H1 (cell line): ENCODE measurements at regions not wholly inside any gene's neighbourhood (a gene's known extent, or its start where the extent isn't known, plus 50 kb on each side); places are given as distances from the start of the nearest gene placed in this dataset.

Experiments
- CTCF ChIA-PET: fragments of 300-600 bp; sonication (Branson Sonifier 250); formaldehyde crosslinking; loops from one replicate; lab custom pipeline; 2021; ENCODE audit not compliant: partially characterized antibody; lab: Charles Lee
- POLR2A ChIA-PET: fragments of 300-600 bp; sonication (Branson Sonifier 250); formaldehyde crosslinking; loops from one replicate; lab custom pipeline; 2021; ENCODE audit warnings: inconsistent platforms; ENCODE audit not compliant: partially characterized antibody; lab: Charles Lee
- DNase-seq, 2 experiments: peaks; one replicate each; pipeline versions ENCODE4 v3.0.0 to v3.0.0-alpha.2; 2010 to 2022; ENCODE audit warnings: low spot score in 2 of 2, low read depth in 1 of 2, mixed read lengths in 1 of 2
- FAIRE-seq: peaks from 2 replicates; lab custom pipeline; 2011; peaks lifted over from hg19 to GRCh38; lab: Jason Lieb, UNC
- H2AFZ ChIP-seq: 2 replicates; pipeline ENCODE4 v1.8.1; 2012; ENCODE audit warnings: low read length, inconsistent platforms
- H2AK5ac ChIP-seq: 2 replicates; pipeline ENCODE4 v1.6.1; 2013; ENCODE audit warnings: low read depth, low read length
- H2BK120ac ChIP-seq: replicated peaks from 2 replicates; pipeline ENCODE3; 2013; ENCODE audit warnings: low read depth, low read length, inconsistent platforms
- H2BK12ac ChIP-seq: 2 replicates; pipeline ENCODE4 v1.6.1; 2013; ENCODE audit warnings: low read depth, low read length
- H2BK15ac ChIP-seq: 2 replicates; pipeline ENCODE4 v1.6.1; 2013; ENCODE audit warnings: low read length
- H2BK20ac ChIP-seq: 2 replicates; pipeline ENCODE4 v1.6.1; 2013; ENCODE audit warnings: low read length
- H2BK5ac ChIP-seq: 2 replicates; pipeline ENCODE4 v1.6.1; 2013; ENCODE audit warnings: low read depth, low read length
- H3K14ac ChIP-seq: 2 replicates; pipeline ENCODE4 v1.6.1; 2013; ENCODE audit warnings: inconsistent platforms; ENCODE audit not compliant: insufficient read length
- H3K18ac ChIP-seq: 2 replicates; pipeline ENCODE4 v1.6.1; 2013; ENCODE audit warnings: low read length; ENCODE audit errors: extremely low read depth
- H3K23ac ChIP-seq: 2 replicates; pipeline ENCODE4 v1.6.1; 2013; ENCODE audit warnings: inconsistent platforms; ENCODE audit not compliant: insufficient read length
- H3K23me2 ChIP-seq: 2 replicates; pipeline ENCODE4 v1.6.1; 2013; ENCODE audit warnings: low read depth, low read length
- H3K27ac ChIP-seq: 2 replicates; pipeline ENCODE4 v1.6.1; 2011; ENCODE audit warnings: low read depth, low read length, inconsistent platforms
- H3K27me3 ChIP-seq, 4 experiments: replicated peaks in 1 of 4; 1 replicate in 1 of 4; 2 replicates in 3 of 4; pipeline versions ENCODE4 v1.6.1 to v1.8.1; 2011 to 2013; ENCODE audit warnings: low read length in 3 of 4, mild to moderate bottlenecking in 3 of 4, inconsistent platforms in 2 of 4, mixed read lengths in 2 of 4, moderate library complexity in 1 of 4; ENCODE audit not compliant: control insufficient read depth in 3 of 4, insufficient read depth in 3 of 4; ENCODE audit errors: extremely low read depth in 1 of 4
- H3K36me3 ChIP-seq, 4 experiments: 2 replicates each; pipeline versions ENCODE4 v1.6.1 to v1.8.1; 2011 to 2013; ENCODE audit warnings: mild to moderate bottlenecking in 4 of 4, low read length in 3 of 4, moderate library complexity in 2 of 4, control low read depth in 1 of 4, inconsistent platforms in 1 of 4; ENCODE audit not compliant: insufficient read depth in 4 of 4, control insufficient read depth in 2 of 4
- H3K4ac ChIP-seq: replicated peaks from 2 replicates; pipeline ENCODE3; 2013; ENCODE audit warnings: low read length, low read depth, mixed read lengths, inconsistent platforms; ENCODE audit not compliant: insufficient read length
- H3K4me1 ChIP-seq, 4 experiments: replicated peaks in 1 of 4; 1 replicate in 1 of 4; 2 replicates in 3 of 4; pipeline versions ENCODE4 v1.6.1 to v1.8.1; 2011 to 2013; ENCODE audit warnings: low read length in 3 of 4, inconsistent platforms in 2 of 4, mixed read lengths in 1 of 4; ENCODE audit not compliant: insufficient read depth in 4 of 4, control insufficient read depth in 3 of 4
- H3K4me2 ChIP-seq, 2 experiments: 2 replicates each; pipeline versions ENCODE4 v1.6.1 to v1.8.1; 2011 to 2013; ENCODE audit warnings: low read depth in 2 of 2, low read length in 2 of 2, control low read depth in 1 of 2, inconsistent platforms in 1 of 2, mild to moderate bottlenecking in 1 of 2; ENCODE audit not compliant: insufficient read depth in 1 of 2
- H3K4me3 ChIP-seq, 4 experiments: fragments of 200-600, 300-600 bp in 1 of 4; sonication (generic), shearing (Covaris generic), sonication (Bioruptor Twin) in 1 of 4; 2 replicates each; pipeline versions ENCODE4 v1.5.1 to v1.8.1; 2011 to 2016; ENCODE audit warnings: low read length in 4 of 4, low read depth in 3 of 4, control low read depth in 2 of 4, inconsistent platforms in 2 of 4, mild to moderate bottlenecking in 2 of 4, mixed read lengths in 1 of 4, moderate library complexity in 1 of 4; ENCODE audit not compliant: insufficient read depth in 2 of 4; ENCODE audit errors: extremely low read depth in 1 of 4
- H3K56ac ChIP-seq: replicated peaks from 2 replicates; pipeline ENCODE3; 2013; ENCODE audit warnings: low read depth, mild to moderate bottlenecking, mixed read lengths, low read length, inconsistent platforms; ENCODE audit not compliant: insufficient read length
- H3K79me1 ChIP-seq: 2 replicates; pipeline ENCODE4 v1.6.1; 2013; ENCODE audit warnings: low read depth, low read length, control low read depth
- H3K79me2 ChIP-seq, 2 experiments: 2 replicates each; pipeline versions ENCODE4 v1.6.1 to v1.8.1; 2012 to 2013; ENCODE audit warnings: low read length in 2 of 2, mild to moderate bottlenecking in 2 of 2, inconsistent platforms in 1 of 2; ENCODE audit not compliant: insufficient read depth in 2 of 2, control insufficient read depth in 1 of 2
- H3K9ac ChIP-seq, 4 experiments: replicated peaks in 1 of 4; 1 replicate in 1 of 4; 2 replicates in 3 of 4; pipeline versions ENCODE4 v1.6.1 to v1.8.1; 2011 to 2013; ENCODE audit warnings: low read depth in 3 of 4, low read length in 3 of 4, control low read depth in 2 of 4, mild to moderate bottlenecking in 2 of 4, moderate library complexity in 2 of 4, inconsistent platforms in 1 of 4; ENCODE audit errors: extremely low read depth in 1 of 4
- H3K9me3 ChIP-seq, 2 experiments: 2 replicates each; pipeline versions ENCODE4 v1.6.1 to v1.8.1; 2012 to 2013; ENCODE audit warnings: mild to moderate bottlenecking in 2 of 2, moderate library complexity in 2 of 2, control low read depth in 1 of 2, inconsistent platforms in 1 of 2, low read depth in 1 of 2, low read length in 1 of 2, mixed read lengths in 1 of 2; ENCODE audit not compliant: insufficient read depth in 2 of 2
- H4K20me1 ChIP-seq, 2 experiments: replicated peaks in 1 of 2; 2 replicates each; pipeline versions ENCODE3 to v1.8.1; 2011 to 2013; ENCODE audit warnings: inconsistent platforms in 2 of 2, low read length in 2 of 2, mild to moderate bottlenecking in 1 of 2; ENCODE audit not compliant: insufficient read depth in 2 of 2, control insufficient read depth in 1 of 2
- H4K5ac ChIP-seq: 2 replicates; pipeline ENCODE4 v1.6.1; 2013; ENCODE audit warnings: low read length, low read depth, mixed read lengths, inconsistent platforms; ENCODE audit not compliant: insufficient read length
- H4K8ac ChIP-seq: 2 replicates; pipeline ENCODE4 v1.8.0; 2013; ENCODE audit warnings: mild to moderate bottlenecking, moderate library complexity, low read length, inconsistent platforms; ENCODE audit not compliant: insufficient read depth; ENCODE audit errors: extremely low read depth
- H4K91ac ChIP-seq: replicated peaks from 2 replicates; pipeline ENCODE3; 2013; ENCODE audit warnings: low read length, mixed read lengths, inconsistent platforms; ENCODE audit not compliant: insufficient read length
- BRCA1 ChIP-seq: IDR thresholded peaks from 2 replicates; pipeline ENCODE4 v1.6.1; 2012; ENCODE audit warnings: low read depth, low read length, improper control_type of control experiment
- CBX5 ChIP-seq: fragments of 300-800, 300-1000 bp; sonication (generic); IDR thresholded peaks from 2 replicates; pipeline ENCODE4 v1.7.1; 2016; ENCODE audit warnings: antibody characterized with exemption, low read length, low read depth
- CHD2 ChIP-seq: IDR thresholded peaks from 2 replicates; pipeline ENCODE4 v1.6.1; 2012; ENCODE audit warnings: low read length, improper control_type of control experiment
- CREB1 ChIP-seq: IDR thresholded peaks from 2 replicates; pipeline ENCODE4 v1.6.1; 2012; ENCODE audit warnings: inconsistent platforms
- CTBP2 ChIP-seq: IDR thresholded peaks from 2 replicates; pipeline ENCODE4 v1.7.0; 2011; ENCODE audit warnings: borderline replicate concordance, mild to moderate bottlenecking, moderate library complexity, mixed read lengths, low read length; ENCODE audit not compliant: insufficient read depth, insufficient read length
- NANOG ChIP-seq: IDR thresholded peaks from 2 replicates; pipeline ENCODE4 v1.6.1; 2011; ENCODE audit warnings: low read length, low read depth, mild to moderate bottlenecking, inconsistent platforms; ENCODE audit not compliant: insufficient read depth, poor library complexity, severe bottlenecking
- WGBS, 2 experiments: shearing (Covaris generic) in 1 of 2; methylation state at CpG; one replicate each; pipeline versions ENCODE4 v1.1.6 to v1.1.7; 2013 to 2015; ENCODE audit warnings: low lambda C conversion rate in 2 of 2, mixed read lengths in 2 of 2, inconsistent platforms in 1 of 2, low coverage in 1 of 2, missing lambda C conversion rate in 1 of 2; ENCODE audit not compliant: insufficient replicate concordance in 2 of 2, insufficient coverage in 1 of 2, insufficient read length in 1 of 2; ENCODE audit errors: extremely low coverage in 1 of 2, missing lambda C conversion rate in 1 of 2; 5-methylcytosine and 5-hydroxymethylcytosine counted together

DNA sequence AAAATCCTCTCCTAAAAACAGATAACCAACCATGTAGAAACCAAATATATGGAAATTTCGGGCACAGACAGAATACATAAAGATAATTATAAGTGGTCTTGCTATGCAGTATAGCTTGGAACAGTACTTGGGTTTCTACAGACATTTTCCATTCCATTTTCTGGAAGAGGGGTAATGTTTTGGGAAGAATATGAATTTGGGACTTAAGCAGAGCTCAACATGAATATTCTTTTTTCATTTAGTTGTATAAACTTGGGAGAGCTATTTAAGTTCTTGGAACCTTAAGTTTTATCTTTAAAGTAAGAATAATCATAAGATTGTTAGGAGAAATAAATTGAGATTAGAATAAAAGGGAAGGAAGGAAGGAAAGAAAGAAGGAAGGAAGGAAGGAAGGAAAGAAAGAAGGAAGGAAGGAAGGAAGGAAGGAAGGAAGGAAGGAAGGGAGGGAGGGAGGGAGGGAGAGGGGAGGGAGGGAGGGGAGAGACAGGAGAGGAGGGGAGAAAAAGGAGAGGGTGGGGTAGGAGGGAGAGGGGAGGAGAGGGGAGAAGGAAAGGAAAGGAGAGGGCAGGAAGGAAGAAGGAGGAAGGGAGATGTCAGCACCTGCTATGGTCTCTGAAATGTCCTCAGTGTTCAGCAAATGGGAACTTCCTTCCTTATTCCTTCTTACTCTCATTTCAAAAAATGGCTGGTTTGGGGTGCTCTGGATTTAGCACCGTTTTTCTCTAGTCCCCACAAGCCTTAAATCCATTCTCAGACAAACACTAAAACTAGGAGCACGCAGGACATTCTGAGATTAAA, 248.3 kb downstream of the LY86 start:
- Histone ChIP-seq H3K18ac (no peak overlapping the region), H4K5ac (no peak overlapping the region), H3K23me2 (no peaks in the 10 kb centered on the region; the same call in 1 of the 2 replicates), H3K79me2 (no peaks in the 10 kb centered on the region), H3K4me2 (no peak overlapping the region), H2AK5ac (no peak overlapping the region), H2BK12ac (no peak overlapping the region)
- no peak for TF ChIP-seq NANOG
- no peak for TF ChIP-seq CHD2
- no peak for TF ChIP-seq CREB1
- no peak for TF ChIP-seq BRCA1
- no peak for TF ChIP-seq CBX5
- no peak for TF ChIP-seq CTBP2
- TF ChIP-seq, all 59 proteins: peak for 0
- H3K4me1 ChIP-seq = no peaks in the 10 kb centered on the region
- H3K4ac ChIP-seq = no peak overlapping the region
- no peak overlapping the region for H4K8ac ChIP-seq
- no peak overlapping the region for H4K91ac ChIP-seq
- no peak overlapping the region for H3K14ac ChIP-seq
- H3K27me3 ChIP-seq = no peaks in the 10 kb centered on the region
- ChIA-PET CTCF (no interaction called here), POLR2A (no interaction called here)
- FAIRE-seq (no peak), DNase-seq (no peak)
- H2BK20ac ChIP-seq = no peak overlapping the region
- H3K4me3 ChIP-seq = no peak overlapping the region
- H3K56ac ChIP-seq = no peak overlapping the region
- no peaks in the 10 kb centered on the region for H3K79me1 ChIP-seq
- no peaks in the 10 kb centered on the region for H3K9me3 ChIP-seq
- no peaks in the 10 kb centered on the region for H3K36me3 ChIP-seq
- no peak overlapping the region for H2BK15ac ChIP-seq
- H2AFZ ChIP-seq = 0 out of 2 replicates have a peak overlapping the region, but pooled peaks have one; percentile 44
- no peak overlapping the region for H3K27ac ChIP-seq
- WGBS, 2 experiments = 81% methylated on average over 3 of the region's 3 CpGs; no CpG with 5 or more reads in 1 of the 2 experiments
- H2BK120ac ChIP-seq = no peak overlapping the region
- no peak overlapping the region for H3K23ac ChIP-seq
- no peak overlapping the region for H3K9ac ChIP-seq
- H4K20me1 ChIP-seq = no peaks in the 10 kb centered on the region
- no peak overlapping the region for H2BK5ac ChIP-seq
